Erythroblast (primary cell): ENCODE measurements at regions not wholly inside any gene's neighbourhood (a gene's known extent, or its start where the extent isn't known, plus 50 kb on each side); places are given as distances from the start of the nearest gene placed in this dataset.

Source experiments
- GATA1 ChIP-seq: IDR thresholded peaks from 2 replicates; pipeline ENCODE4 v1.6.1; 2011; ENCODE audit warnings: low read depth, mild to moderate bottlenecking, control low read depth, low read length, moderate library complexity
- POLR2A ChIP-seq: IDR thresholded peaks from 2 replicates; pipeline ENCODE4 v1.6.1; 2011; ENCODE audit warnings: mild to moderate bottlenecking, low read length

- no peak for TF ChIP-seq POLR2A
- no peak for TF ChIP-seq GATA1
These were observed 106.6 kb upstream of the DAP start for GRCh38 chr5:10867389-10868303.
